Activated CD4-positive, alpha-beta T cell treated with anti-CD3 and anti-CD28 coated beads, Interleukin-2, amount 10 ng/mL, durations not matched to agents 24 days and 14 days (primary cell): ENCODE measurements at regions not wholly inside any gene's neighbourhood (a gene's known extent, or its start where the extent isn't known, plus 50 kb on each side); places are given as distances from the start of the nearest gene placed in this dataset.

Source experiments
- DNase-seq: peaks from one replicate; pipeline ENCODE4 v3.0.0; 2022
- H3K27ac Mint-ChIP-seq: one replicate; pipeline ENCODE4 v1.8.0; 2022; ENCODE audit warnings: mild to moderate bottlenecking, mixed read lengths
- H3K27me3 Mint-ChIP-seq: one replicate; pipeline ENCODE4 v1.8.0; 2022; ENCODE audit warnings: mixed read lengths
- H3K36me3 Mint-ChIP-seq: one replicate; pipeline ENCODE4 v1.8.0; 2022; ENCODE audit warnings: low read depth, mild to moderate bottlenecking, mixed read lengths
- H3K4me1 Mint-ChIP-seq: one replicate; pipeline ENCODE4 v1.8.0; 2021; ENCODE audit warnings: mixed read lengths
- H3K4me3 Mint-ChIP-seq: one replicate; pipeline ENCODE4 v1.8.0; 2022; ENCODE audit warnings: mild to moderate bottlenecking, moderate library complexity, mixed read lengths
- H3K9me3 Mint-ChIP-seq: one replicate; pipeline ENCODE4 v1.8.0; 2021; ENCODE audit warnings: mixed read lengths
- intact Hi-C: fragments of 100-400 bp; cut with micrococcal nuclease; formaldehyde crosslinking; loops from one replicate; pipeline ENCODE4 v1.15.1; 2023

- intact Hi-C loops, result no loop called here
- H3K36me3 Mint-ChIP-seq, result no peaks in the 10 kb centered on the region
- no peaks in the 10 kb centered on the region for H3K9me3 Mint-ChIP-seq
- H3K4me1 Mint-ChIP-seq, result no peaks in the 10 kb centered on the region
- H3K27me3 Mint-ChIP-seq, result peaks cover 3% of the 10 kb centered on the region
- H3K4me3 Mint-ChIP-seq, result no peak overlapping the region
- DNase-seq, result no peak
- no peak overlapping the region for H3K27ac Mint-ChIP-seq
These were observed 304.9 kb upstream of the TCF21 start for GRCh38 chr6:133583907-133584427.

- intact Hi-C loops, result no loop called here
- Mint-ChIP-seq H3K27ac (no peak overlapping the region), H3K27me3 (peaks cover 3% of the 10 kb centered on the region), H3K36me3 (no peaks in the 10 kb centered on the region), H3K4me3 (no peak overlapping the region), H3K4me1 (no peaks in the 10 kb centered on the region), H3K9me3 (no peaks in the 10 kb centered on the region)
- DNase-seq, result no peak
These were observed 304.1 kb upstream of the TCF21 start for GRCh38 chr6:133584823-133585222.

GRCh38 chr6:133585978-133586377, 302.9 kb upstream of the TCF21 start:
- no peak overlapping the region for H3K27ac Mint-ChIP-seq
- DNase-seq, result no peak
- intact Hi-C loops, result no loop called here

GRCh38 chr6:133587546-133588160, 301.3 kb upstream of the TCF21 start:
- no peak for DNase-seq
- Mint-ChIP-seq H3K9me3 (no peaks in the 10 kb centered on the region), H3K36me3 (no peaks in the 10 kb centered on the region), H3K27ac (no peak overlapping the region), H3K4me3 (no peak overlapping the region), H3K27me3 (peaks cover 5% of the 10 kb centered on the region), H3K4me1 (no peaks in the 10 kb centered on the region)
- intact Hi-C loops, result no loop called here

More at GRCh38 chr6:133585978-133586377, 302.9 kb upstream of the TCF21 start:
- Mint-ChIP-seq H3K9me3 (no peaks in the 10 kb centered on the region), H3K4me3 (no peak overlapping the region), H3K4me1 (no peaks in the 10 kb centered on the region), H3K27me3 (peaks cover 3% of the 10 kb centered on the region), H3K36me3 (no peaks in the 10 kb centered on the region)

GRCh38 chr6:133590196-133590595, 298.7 kb upstream of the TCF21 start:
- Mint-ChIP-seq H3K36me3 (no peaks in the 10 kb centered on the region), H3K4me1 (no peaks in the 10 kb centered on the region), H3K27ac (no peak overlapping the region), H3K27me3 (peaks cover 2% of the 10 kb centered on the region), H3K4me3 (no peak overlapping the region), H3K9me3 (no peaks in the 10 kb centered on the region)
- no peak for DNase-seq
- intact Hi-C loops, result no loop called here

- DNase-seq, result no peak
- Mint-ChIP-seq H3K36me3 (no peaks in the 10 kb centered on the region), H3K27ac (no peak overlapping the region), H3K9me3 (no peaks in the 10 kb centered on the region), H3K4me1 (no peaks in the 10 kb centered on the region), H3K4me3 (no peak overlapping the region), H3K27me3 (peaks cover 2% of the 10 kb centered on the region)
- intact Hi-C loops, result no loop called here
These were observed 298.1 kb upstream of the TCF21 start for GRCh38 chr6:133590814-133591213.

- no peak for DNase-seq
- Mint-ChIP-seq H3K9me3 (no peaks in the 10 kb centered on the region), H3K27me3 (peaks cover 2% of the 10 kb centered on the region), H3K4me3 (no peak overlapping the region), H3K27ac (no peak overlapping the region), H3K4me1 (no peaks in the 10 kb centered on the region), H3K36me3 (no peaks in the 10 kb centered on the region)
- intact Hi-C loops, result no loop called here
These were observed 297.6 kb upstream of the TCF21 start for GRCh38 chr6:133591275-133591674.

GRCh38 chr6:133594652-133595110, 294.2 kb upstream of the TCF21 start:
- Mint-ChIP-seq H3K4me1 (no peaks in the 10 kb centered on the region), H3K4me3 (no peak overlapping the region), H3K27ac (no peak overlapping the region), H3K27me3 (peaks cover 2% of the 10 kb centered on the region), H3K36me3 (no peaks in the 10 kb centered on the region), H3K9me3 (no peaks in the 10 kb centered on the region)
- DNase-seq, result no peak
- intact Hi-C loops, result no loop called here

- Mint-ChIP-seq H3K27me3 (peaks cover 2% of the 10 kb centered on the region), H3K36me3 (no peaks in the 10 kb centered on the region), H3K4me1 (no peaks in the 10 kb centered on the region), H3K27ac (no peak overlapping the region), H3K4me3 (no peak overlapping the region), H3K9me3 (no peaks in the 10 kb centered on the region)
- no peak for DNase-seq
- intact Hi-C loops, result no loop called here
These were observed 293.7 kb upstream of the TCF21 start for GRCh38 chr6:133595111-133595761.

GRCh38 chr6:133606852-133607251, 282.1 kb upstream of the TCF21 start:
- Mint-ChIP-seq H3K4me1 (no peaks in the 10 kb centered on the region), H3K4me3 (no peak overlapping the region), H3K9me3 (no peaks in the 10 kb centered on the region), H3K27me3 (peaks cover 2% of the 10 kb centered on the region), H3K27ac (no peak overlapping the region), H3K36me3 (no peaks in the 10 kb centered on the region)
- intact Hi-C loops, result no loop called here
- no peak for DNase-seq

- intact Hi-C loops, result no loop called here
- no peak for DNase-seq
- Mint-ChIP-seq H3K4me1 (no peaks in the 10 kb centered on the region), H3K36me3 (no peaks in the 10 kb centered on the region), H3K4me3 (no peak overlapping the region), H3K9me3 (no peaks in the 10 kb centered on the region), H3K27me3 (peaks cover 2% of the 10 kb centered on the region), H3K27ac (no peak overlapping the region)
These were observed 280.3 kb upstream of the TCF21 start for GRCh38 chr6:133608620-133609019.

GRCh38 chr6:133609415-133610226, 279.3 kb upstream of the TCF21 start:
- H3K9me3 Mint-ChIP-seq, result no peaks in the 10 kb centered on the region
- no peak overlapping the region for H3K27ac Mint-ChIP-seq
- H3K27me3 Mint-ChIP-seq, result peaks cover 2% of the 10 kb centered on the region
- H3K4me1 Mint-ChIP-seq, result no peaks in the 10 kb centered on the region
- no peak overlapping the region for H3K4me3 Mint-ChIP-seq
- intact Hi-C loops, result no loop called here
- H3K36me3 Mint-ChIP-seq, result no peaks in the 10 kb centered on the region
- DNase-seq, result no peak

GRCh38 chr6:133610227-133610840, 278.6 kb upstream of the TCF21 start:
- Mint-ChIP-seq H3K27ac (no peak overlapping the region), H3K27me3 (no peaks in the 10 kb centered on the region), H3K36me3 (no peaks in the 10 kb centered on the region), H3K4me3 (no peak overlapping the region), H3K9me3 (no peaks in the 10 kb centered on the region), H3K4me1 (no peaks in the 10 kb centered on the region)
- intact Hi-C loops, result no loop called here
- no peak for DNase-seq

- Mint-ChIP-seq H3K27ac (no peak overlapping the region), H3K9me3 (no peaks in the 10 kb centered on the region), H3K4me3 (no peak overlapping the region), H3K27me3 (no peaks in the 10 kb centered on the region), H3K36me3 (no peaks in the 10 kb centered on the region), H3K4me1 (no peaks in the 10 kb centered on the region)
- DNase-seq, result no peak
- intact Hi-C loops, result no loop called here
These were observed 277.9 kb upstream of the TCF21 start for GRCh38 chr6:133610971-133611370.
